Stimulated activated naive B cell treated with anti-CD40 and anti-IgM and Interleukin-4, amounts not matched to agents 10 μg/mL and 1 μg/mL and 100 μg/mL, for 72 hours (primary cell): ENCODE measurements at regions not wholly inside any gene's neighbourhood (a gene's known extent, or its start where the extent isn't known, plus 50 kb on each side); places are given as distances from the start of the nearest gene placed in this dataset.

Source experiments
- ATAC-seq, 2 donors: fragments of 150-1000 bp; cut with Tn5 transposase; replicated peaks; 2 replicates each; pipeline ENCODE4 v1.10.0; 2021; ENCODE audit warnings: moderate library complexity in 1 of 2
- DNase-seq: peaks from one replicate; pipeline ENCODE4 v3.0.0; 2021
- H3K27ac Mint-ChIP-seq: one replicate; pipeline ENCODE4 v1.8.0; 2022; ENCODE audit warnings: mild to moderate bottlenecking, mixed read lengths
- H3K27me3 Mint-ChIP-seq, 2 donors: one replicate each; pipeline ENCODE4 v1.8.0; 2022; ENCODE audit warnings: mixed read lengths in 2 of 2
- H3K36me3 Mint-ChIP-seq, 2 donors: one replicate each; pipeline ENCODE4 v1.8.0; 2022; ENCODE audit warnings: mixed read lengths in 2 of 2, mild to moderate bottlenecking in 1 of 2
- H3K4me1 Mint-ChIP-seq, 2 donors: one replicate each; pipeline ENCODE4 v1.8.0; 2022; ENCODE audit warnings: mixed read lengths in 2 of 2, mild to moderate bottlenecking in 1 of 2
- H3K4me3 Mint-ChIP-seq, 2 donors: one replicate each; pipeline ENCODE4 v1.8.0; 2022; ENCODE audit warnings: mild to moderate bottlenecking in 2 of 2, mixed read lengths in 2 of 2, moderate library complexity in 1 of 2
- H3K9me3 Mint-ChIP-seq, 2 donors: one replicate each; pipeline ENCODE4 v1.8.0; 2022; ENCODE audit warnings: mixed read lengths in 2 of 2, mild to moderate bottlenecking in 1 of 2

DNA sequence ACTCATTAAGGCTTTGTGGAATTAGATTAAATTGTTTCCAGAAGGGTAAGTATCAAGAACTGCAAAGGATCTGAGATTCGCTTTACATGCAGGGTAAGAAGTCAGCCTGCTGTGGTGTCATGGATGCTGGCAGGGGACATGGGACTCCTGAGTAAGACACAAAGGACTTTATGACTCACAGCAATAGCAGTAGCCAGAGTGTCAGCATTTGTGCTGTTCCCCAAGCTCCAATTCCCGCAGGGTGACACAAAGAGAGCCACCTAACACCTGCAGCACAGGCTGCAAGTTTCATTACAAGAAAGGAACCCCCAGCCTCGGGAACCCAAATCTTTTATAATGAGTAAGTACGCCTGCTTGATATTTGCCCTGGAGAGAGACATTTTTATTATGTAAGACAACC, 298.1 kb upstream of the POU3F1 start:
- Mint-ChIP-seq H3K4me1 (peaks cover 0 to 2% of the 10 kb centered on the region in 2 donors), H3K36me3 (peaks cover 10 to 15% of the 10 kb centered on the region in 2 donors), H3K27ac (no peak overlapping the region), H3K9me3 (peaks cover 12 to 18% of the 10 kb centered on the region in 2 donors), H3K4me3 (no peak overlapping the region), H3K27me3 (peaks cover 33 to 35% of the 10 kb centered on the region in 2 donors)
- ATAC-seq (peak; percentile 38 to 71), DNase-seq (no peak)

GRCh38 chr1:38341694-38342093, 295.1 kb upstream of the POU3F1 start:
- H3K9me3 Mint-ChIP-seq, result peaks cover 2 to 7% of the 10 kb centered on the region in 2 donors
- peaks cover 28 to 30% of the 10 kb centered on the region in 2 donors for H3K27me3 Mint-ChIP-seq
- H3K36me3 Mint-ChIP-seq, result peaks cover 0 to 5% of the 10 kb centered on the region in 2 donors
- ATAC-seq, result no peak
- peaks cover 0 to 2% of the 10 kb centered on the region in 2 donors for H3K4me1 Mint-ChIP-seq
- H3K27ac Mint-ChIP-seq, result no peak overlapping the region
- no peak overlapping the region for H3K4me3 Mint-ChIP-seq
- DNase-seq, result no peak

DNA sequence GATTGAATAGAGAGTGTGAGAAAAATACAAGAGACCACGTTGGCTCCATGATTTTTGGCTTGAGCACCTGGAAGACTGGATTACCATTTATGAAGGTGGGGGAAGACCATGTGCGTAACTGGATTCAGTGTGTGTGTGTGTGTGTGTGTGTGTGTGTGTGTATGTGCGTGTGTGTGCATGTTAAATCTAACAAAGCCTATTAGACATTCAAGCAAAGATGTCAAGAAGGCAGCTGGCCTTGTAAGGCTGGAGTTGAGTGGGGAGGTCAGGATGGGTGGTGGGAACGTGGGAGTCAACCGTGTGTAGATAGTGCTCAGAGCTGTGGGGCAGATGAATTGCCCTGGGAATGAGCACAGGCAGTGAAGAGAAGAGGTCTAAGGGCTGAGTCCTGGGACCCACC, 293.8 kb upstream of the POU3F1 start:
- Mint-ChIP-seq H3K27me3 (peaks cover 25 to 28% of the 10 kb centered on the region in 2 donors), H3K4me1 (peaks cover 0 to 2% of the 10 kb centered on the region in 2 donors), H3K36me3 (no peaks in the 10 kb centered on the region), H3K4me3 (no peak overlapping the region), H3K9me3 (no peaks in the 10 kb centered on the region), H3K27ac (no peak overlapping the region)
- ATAC-seq (no peak), DNase-seq (no peak)

DNA sequence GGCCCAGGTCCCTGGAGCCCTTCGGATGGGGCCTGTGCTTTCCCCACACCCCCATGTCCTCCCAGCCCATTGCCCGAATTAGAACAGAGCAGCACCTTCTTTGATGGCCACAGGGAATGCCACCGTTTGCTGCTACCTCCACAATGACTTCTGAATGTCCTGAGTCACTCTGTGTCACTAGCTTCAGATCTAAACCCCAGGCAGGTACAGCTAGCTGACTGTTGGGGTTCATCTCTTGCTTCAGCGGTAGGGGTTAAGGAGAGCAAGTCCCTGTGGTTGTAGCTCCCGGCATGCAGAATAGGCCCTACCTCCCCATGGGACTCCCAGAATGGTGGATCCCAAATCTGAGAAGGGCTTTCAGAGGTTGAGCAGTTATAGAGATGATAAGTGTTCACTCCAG, 291.1 kb upstream of the POU3F1 start:
- no peak overlapping the region for H3K4me3 Mint-ChIP-seq
- peaks cover 20 to 33% of the 10 kb centered on the region in 2 donors for H3K27me3 Mint-ChIP-seq
- DNase-seq (no peak), ATAC-seq (no peak)
- H3K9me3 Mint-ChIP-seq, result no peaks in the 10 kb centered on the region
- H3K4me1 Mint-ChIP-seq, result peaks cover 8 to 9% of the 10 kb centered on the region in 2 donors
- H3K36me3 Mint-ChIP-seq, result no peaks in the 10 kb centered on the region
- H3K27ac Mint-ChIP-seq, result no peak overlapping the region

DNA sequence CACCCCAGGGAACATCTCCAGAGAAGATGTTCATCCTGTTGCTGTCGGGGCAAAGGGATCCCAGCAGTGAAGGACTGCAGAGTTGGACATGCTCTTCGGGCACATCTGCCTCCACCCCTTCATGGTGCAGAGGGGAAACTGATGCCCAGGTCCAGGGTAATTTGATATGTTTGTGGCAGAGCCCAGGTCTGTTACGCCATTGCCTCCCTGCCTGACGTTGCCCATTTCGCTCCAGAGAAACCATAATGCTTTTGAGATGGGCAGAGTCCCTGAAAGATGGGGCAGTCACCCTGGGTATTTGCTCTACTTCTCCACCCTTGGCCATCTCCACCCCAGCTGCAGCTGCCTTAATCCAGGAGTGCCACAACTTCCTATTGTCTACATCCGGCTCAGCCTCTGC, 290.4 kb upstream of the POU3F1 start:
- H3K36me3 Mint-ChIP-seq, result no peaks in the 10 kb centered on the region
- H3K4me1 Mint-ChIP-seq, result peaks cover 8 to 9% of the 10 kb centered on the region in 2 donors
- ATAC-seq, result no peak
- no peak overlapping the region for H3K27ac Mint-ChIP-seq
- no peak overlapping the region for H3K4me3 Mint-ChIP-seq
- DNase-seq, result no peak
- peaks cover 12 to 29% of the 10 kb centered on the region in 2 donors for H3K27me3 Mint-ChIP-seq
- H3K9me3 Mint-ChIP-seq, result no peaks in the 10 kb centered on the region

- DNase-seq (no peak), ATAC-seq (no peak)
- Mint-ChIP-seq H3K27ac (no peak overlapping the region), H3K27me3 (peaks cover 12 to 29% of the 10 kb centered on the region in 2 donors), H3K4me1 (peaks cover 8 to 9% of the 10 kb centered on the region in 2 donors), H3K9me3 (no peaks in the 10 kb centered on the region), H3K36me3 (no peaks in the 10 kb centered on the region), H3K4me3 (no peak overlapping the region)
These were observed 289.8 kb upstream of the POU3F1 start for GRCh38 chr1:38336301-38336923.

DNA sequence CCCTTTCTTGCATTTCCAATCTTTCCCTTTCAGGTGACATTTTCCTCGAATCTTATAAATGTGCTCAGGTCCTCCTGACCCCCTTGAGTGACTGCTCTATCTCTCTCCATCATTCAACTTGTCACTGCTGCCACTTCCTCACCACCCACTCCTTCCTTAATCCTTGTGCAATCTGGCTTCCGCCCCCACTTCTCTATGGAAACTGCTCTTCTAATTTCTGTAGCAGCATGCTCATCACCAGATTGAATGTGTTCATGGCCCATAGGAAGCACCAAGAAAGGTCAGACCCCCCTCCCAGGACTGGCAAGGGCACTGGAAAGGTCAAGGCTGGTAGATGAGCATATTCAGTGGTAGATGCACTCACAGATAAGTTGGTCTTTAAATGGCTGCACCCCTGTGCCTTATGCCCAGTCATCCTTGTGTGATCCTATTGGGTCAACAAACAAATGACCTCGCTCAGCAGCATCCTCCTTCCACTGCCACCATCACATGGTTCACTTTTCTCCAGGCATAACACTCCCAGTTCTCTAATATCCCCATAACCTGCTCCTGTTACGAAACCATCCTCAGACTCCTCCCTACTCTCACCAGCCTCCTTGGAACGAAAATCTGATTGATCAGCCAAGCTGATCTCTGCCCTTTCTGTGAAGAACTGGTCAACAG, 288.5 kb upstream of the POU3F1 start:
- no peaks in the 10 kb centered on the region for H3K9me3 Mint-ChIP-seq
- DNase-seq (no peak), ATAC-seq (peak; percentile 69 to 75)
- H3K36me3 Mint-ChIP-seq, result no peaks in the 10 kb centered on the region
- H3K27me3 Mint-ChIP-seq, result peaks cover 10 to 23% of the 10 kb centered on the region in 2 donors
- H3K4me3 Mint-ChIP-seq, result no peak overlapping the region
- H3K4me1 Mint-ChIP-seq, result peaks cover 8 to 9% of the 10 kb centered on the region in 2 donors
- H3K27ac Mint-ChIP-seq, result no peak overlapping the region

- ATAC-seq (no peak), DNase-seq (no peak)
- no peak overlapping the region for H3K27ac Mint-ChIP-seq
- no peaks in the 10 kb centered on the region for H3K9me3 Mint-ChIP-seq
- no peaks in the 10 kb centered on the region for H3K36me3 Mint-ChIP-seq
- H3K4me3 Mint-ChIP-seq, result no peak overlapping the region
- H3K27me3 Mint-ChIP-seq, result peaks cover 13 to 18% of the 10 kb centered on the region in 2 donors
- H3K4me1 Mint-ChIP-seq, result peaks cover 8 to 9% of the 10 kb centered on the region in 2 donors
These were observed 286.2 kb upstream of the POU3F1 start for GRCh38 chr1:38332649-38333310.

DNA sequence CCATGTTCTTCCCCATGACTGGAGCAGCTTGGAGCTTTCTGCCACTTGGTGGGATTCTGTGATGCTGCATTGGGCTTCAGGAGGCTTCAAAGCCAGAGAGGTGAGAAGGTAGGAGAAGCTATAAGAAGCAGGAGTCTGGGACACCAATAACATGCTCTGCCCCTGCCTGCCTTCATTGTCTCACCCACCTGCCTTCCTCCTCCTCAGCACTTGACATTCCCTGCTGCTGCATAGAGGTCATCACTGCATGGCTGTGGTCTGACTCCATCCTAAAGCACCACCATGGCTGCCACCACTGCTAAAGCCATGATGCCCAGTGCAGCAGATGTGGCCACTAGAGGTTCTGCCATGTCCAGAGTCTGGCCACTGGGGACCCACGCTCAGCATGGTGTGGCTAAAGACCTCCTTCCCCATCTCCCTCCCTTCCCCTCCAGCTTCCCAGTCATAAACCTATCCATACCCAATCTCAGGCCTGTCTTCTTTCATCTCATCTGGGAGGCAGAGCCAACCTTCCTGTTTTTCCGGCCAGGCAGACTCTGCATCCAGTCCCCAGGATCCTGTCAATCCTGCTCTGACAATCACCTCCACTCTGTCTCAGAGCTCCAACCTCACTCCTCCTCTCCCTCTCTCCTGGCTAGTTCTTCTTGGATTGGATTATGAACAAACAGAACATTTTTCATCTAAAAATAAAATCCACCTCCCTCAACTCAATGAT, 285.1 kb upstream of the POU3F1 start:
- Mint-ChIP-seq H3K9me3 (no peaks in the 10 kb centered on the region), H3K27ac (no peak overlapping the region), H3K36me3 (no peaks in the 10 kb centered on the region), H3K4me3 (no peak overlapping the region), H3K27me3 (peaks cover 13 to 25% of the 10 kb centered on the region in 2 donors), H3K4me1 (peaks cover 8 to 9% of the 10 kb centered on the region in 2 donors)
- ATAC-seq, result no peak
- DNase-seq, result no peak

- no peak for DNase-seq
- Mint-ChIP-seq H3K27me3 (peaks cover 21 to 30% of the 10 kb centered on the region in 2 donors), H3K36me3 (no peaks in the 10 kb centered on the region)
These were observed 284.2 kb upstream of the POU3F1 start for GRCh38 chr1:38330799-38331198.

DNA sequence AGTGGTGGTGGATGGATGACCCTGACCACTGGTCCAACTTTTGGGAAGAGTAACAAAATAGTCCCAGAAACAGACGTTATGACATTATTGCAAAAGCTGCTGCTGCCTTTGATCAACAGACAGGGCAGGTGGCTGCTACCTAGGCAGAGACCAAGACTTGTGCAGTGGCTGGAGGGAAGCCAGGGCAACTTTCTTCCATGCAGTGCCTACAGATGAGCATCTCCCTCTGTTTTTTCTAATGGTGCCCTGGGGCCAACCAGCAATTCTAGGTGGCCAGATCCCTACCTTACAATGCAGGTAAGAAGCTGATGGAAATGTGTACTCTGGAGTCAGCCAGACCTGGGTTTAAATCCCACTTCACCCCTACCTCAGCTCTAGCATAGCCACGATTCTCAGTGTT, 283.1 kb upstream of the POU3F1 start:
- peaks cover 33% of the 10 kb centered on the region in 2 donors for H3K27me3 Mint-ChIP-seq
- ATAC-seq (no peak), DNase-seq (no peak)
- no peak overlapping the region for H3K27ac Mint-ChIP-seq
- peaks cover 0 to 5% of the 10 kb centered on the region in 2 donors for H3K36me3 Mint-ChIP-seq
- no peak overlapping the region for H3K4me3 Mint-ChIP-seq
- H3K4me1 Mint-ChIP-seq, result peaks cover under 1 to 2% of the 10 kb centered on the region in 2 donors
- peaks cover 4 to 7% of the 10 kb centered on the region in 2 donors for H3K9me3 Mint-ChIP-seq

More at GRCh38 chr1:38330799-38331198, 284.2 kb upstream of the POU3F1 start:
- Mint-ChIP-seq H3K4me1 (peaks cover 8 to 9% of the 10 kb centered on the region in 2 donors), H3K9me3 (no peaks in the 10 kb centered on the region), H3K27ac (no peak overlapping the region), H3K4me3 (no peak overlapping the region)
- ATAC-seq, result no peak

- Mint-ChIP-seq H3K27ac (no peak overlapping the region), H3K4me1 (no peaks in the 10 kb centered on the region), H3K36me3 (peaks cover 0 to 5% of the 10 kb centered on the region in 2 donors), H3K27me3 (peaks cover 31 to 33% of the 10 kb centered on the region in 2 donors), H3K9me3 (peaks cover 4 to 7% of the 10 kb centered on the region in 2 donors), H3K4me3 (no peak overlapping the region)
- ATAC-seq, result no peak
- DNase-seq, result no peak
These were observed 281.9 kb upstream of the POU3F1 start for GRCh38 chr1:38328278-38329035.

- no peak overlapping the region for H3K4me3 Mint-ChIP-seq
- no peaks in the 10 kb centered on the region for H3K4me1 Mint-ChIP-seq
- H3K36me3 Mint-ChIP-seq, result peaks cover 0 to 5% of the 10 kb centered on the region in 2 donors
- peaks cover 4 to 7% of the 10 kb centered on the region in 2 donors for H3K9me3 Mint-ChIP-seq
- no peak for DNase-seq
- no peak for ATAC-seq
- H3K27ac Mint-ChIP-seq, result no peak overlapping the region
- H3K27me3 Mint-ChIP-seq, result peaks cover 40 to 41% of the 10 kb centered on the region in 2 donors
These were observed 281.0 kb upstream of the POU3F1 start for GRCh38 chr1:38327559-38327973.
